GM23338 (cell line): ENCODE measurements at regions not wholly inside any gene's neighbourhood (a gene's known extent, or its start where the extent isn't known, plus 50 kb on each side); places are given as distances from the start of the nearest gene placed in this dataset.

Source experiments
- ATAC-seq: fragments of 200-7000 bp; cut with Tn5 transposase; 3 replicates; pipeline ENCODE4 v1.9.1; 2020
- DNase-seq: peaks from one replicate; pipeline ENCODE4 v3.0.0-alpha.2; 2015; ENCODE audit warnings: low spot score
- H2AFZ ChIP-seq: fragments of 200-600 bp; sonication (generic); 2 replicates; pipeline ENCODE4 v1.8.0; 2016; ENCODE audit warnings: antibody characterized with exemption, mild to moderate bottlenecking, moderate library complexity
- H3F3A ChIP-seq: fragments of 200-600 bp; sonication (generic); replicated peaks from 2 replicates; pipeline ENCODE4 v1.8.0; 2017; ENCODE audit warnings: antibody characterized with exemption, mixed run types, low read depth
- H3K27ac ChIP-seq: fragments of 200-600 bp; sonication (generic); 2 replicates; pipeline ENCODE4 v1.6.1; 2016; ENCODE audit warnings: low read depth
- H3K27me3 ChIP-seq: fragments of 200-600 bp; sonication (generic); 2 replicates; pipeline ENCODE4 v1.8.0; 2016; ENCODE audit warnings: mild to moderate bottlenecking, mixed run types, moderate library complexity; ENCODE audit not compliant: insufficient read depth
- H3K36me3 ChIP-seq: fragments of 200-600 bp; sonication (generic); 2 replicates; pipeline ENCODE4 v1.8.0; 2016; ENCODE audit warnings: mild to moderate bottlenecking; ENCODE audit not compliant: insufficient read depth
- H3K4me1 ChIP-seq: fragments of 200-600 bp; sonication (generic); 2 replicates; pipeline ENCODE4 v1.8.0; 2016; ENCODE audit warnings: mild to moderate bottlenecking, moderate library complexity; ENCODE audit not compliant: insufficient read depth
- H3K4me2 ChIP-seq: fragments of 200-600 bp; sonication (generic); 2 replicates; pipeline ENCODE4 v1.7.1; 2017; ENCODE audit warnings: mixed run types
- H3K4me3 ChIP-seq: fragments of 200-600 bp; sonication (generic); 2 replicates; pipeline ENCODE4 v1.6.1; 2016; ENCODE audit warnings: mixed run types
- H3K79me2 ChIP-seq: fragments of 200-600 bp; sonication (generic); replicated peaks from 2 replicates; pipeline ENCODE4 v1.8.0; 2017; ENCODE audit warnings: mild to moderate bottlenecking; ENCODE audit not compliant: insufficient read depth
- H3K9me2 ChIP-seq: fragments of 200-600 bp; sonication (generic); 2 replicates; pipeline ENCODE4 v1.8.0; 2017; ENCODE audit not compliant: insufficient read depth
- H4K20me1 ChIP-seq: fragments of 200-600 bp; sonication (generic); replicated peaks from 2 replicates; pipeline ENCODE4 v1.8.0; 2017; ENCODE audit warnings: mild to moderate bottlenecking; ENCODE audit not compliant: insufficient read depth
- H3K27ac Mint-ChIP-seq: 2 replicates; pipeline ENCODE4 v1.8.0; 2020; ENCODE audit warnings: inconsistent platforms, mild to moderate bottlenecking, moderate library complexity, mixed read lengths
- H3K27me3 Mint-ChIP-seq: 3 replicates; pipeline ENCODE4 v1.8.0; 2022; ENCODE audit warnings: low read depth, mild to moderate bottlenecking, moderate library complexity, mixed read lengths, inconsistent platforms; ENCODE audit not compliant: insufficient read depth, poor library complexity
- H3K36me3 Mint-ChIP-seq: 3 replicates; pipeline ENCODE4 v1.8.0; 2021; ENCODE audit warnings: low read depth, mild to moderate bottlenecking, inconsistent platforms, moderate library complexity, mixed read lengths
- H3K4me1 Mint-ChIP-seq: 3 replicates; pipeline ENCODE4 v1.8.0; 2020; ENCODE audit warnings: mild to moderate bottlenecking, inconsistent platforms, mixed read lengths
- H3K4me3 Mint-ChIP-seq: 3 replicates; pipeline ENCODE4 v1.8.0; 2021; ENCODE audit warnings: moderate library complexity, mild to moderate bottlenecking, inconsistent platforms, mixed read lengths
- H3K9me3 Mint-ChIP-seq: 3 replicates; pipeline ENCODE4 v1.8.0; 2020; ENCODE audit warnings: moderate library complexity, mild to moderate bottlenecking, inconsistent platforms, mixed read lengths
- EZH2 ChIP-seq: fragments of 200-600 bp; sonication (generic); IDR thresholded peaks from one replicate; pipeline ENCODE4 v1.8.0; 2017; ENCODE audit warnings: antibody characterized with exemption, mild to moderate bottlenecking, low read depth; ENCODE audit not compliant: unreplicated experiment
- EZH2phosphoT487 ChIP-seq: fragments of 200-600 bp; sonication (generic); IDR thresholded peaks from one replicate; pipeline ENCODE4 v1.8.1; 2018; ENCODE audit warnings: antibody characterized with exemption; ENCODE audit not compliant: unreplicated experiment
- JUNB ChIP-seq: IDR thresholded peaks from one replicate; pipeline ENCODE4 v1.6.1; 2016; ENCODE audit warnings: antibody characterized with exemption; ENCODE audit not compliant: unreplicated experiment
- NANOG ChIP-seq: IDR thresholded peaks from 2 replicates; pipeline ENCODE4 v1.6.1; 2016; ENCODE audit warnings: antibody characterized with exemption, borderline replicate concordance
- POLR2AphosphoS5 ChIP-seq: IDR thresholded peaks from 2 replicates; pipeline ENCODE4 v1.6.1; 2016; ENCODE audit warnings: antibody characterized with exemption, low read depth
- STAT1 ChIP-seq: IDR thresholded peaks from one replicate; pipeline ENCODE4 v1.6.1; 2016; ENCODE audit warnings: antibody characterized with exemption; ENCODE audit not compliant: unreplicated experiment
- ZNF114 ChIP-seq: fragments of 250-450 bp; sonication (Bioruptor Pico); IDR thresholded peaks from 2 replicates; pipeline ENCODE4 v1.5.0; 2020; ENCODE audit warnings: mild to moderate bottlenecking, moderate library complexity
- ZNF331 ChIP-seq: fragments of 250-450 bp; sonication (Bioruptor Pico); IDR thresholded peaks from 2 replicates; pipeline ENCODE4 v1.5.0; 2020; ENCODE audit warnings: low read depth, mild to moderate bottlenecking, moderate library complexity
- TF ChIP-seq, protein P1 (sequence below): IDR thresholded peaks from one replicate; pipeline ENCODE4 v1.6.1; 2018; ENCODE audit warnings: antibody characterized with exemption; ENCODE audit not compliant: unreplicated experiment
- TF ChIP-seq, protein P2 (sequence below), 2 experiments: fragments of 200-600 bp in 1 of 2; sonication (generic) in 1 of 2; conservative IDR thresholded peaks; 2 replicates each; pipeline versions ENCODE4 v1.5.1 to v1.6.1; 2016 to 2017; ENCODE audit warnings: antibody characterized with exemption in 2 of 2, low read depth in 2 of 2, mild to moderate bottlenecking in 2 of 2, moderate library complexity in 1 of 2

DNA sequence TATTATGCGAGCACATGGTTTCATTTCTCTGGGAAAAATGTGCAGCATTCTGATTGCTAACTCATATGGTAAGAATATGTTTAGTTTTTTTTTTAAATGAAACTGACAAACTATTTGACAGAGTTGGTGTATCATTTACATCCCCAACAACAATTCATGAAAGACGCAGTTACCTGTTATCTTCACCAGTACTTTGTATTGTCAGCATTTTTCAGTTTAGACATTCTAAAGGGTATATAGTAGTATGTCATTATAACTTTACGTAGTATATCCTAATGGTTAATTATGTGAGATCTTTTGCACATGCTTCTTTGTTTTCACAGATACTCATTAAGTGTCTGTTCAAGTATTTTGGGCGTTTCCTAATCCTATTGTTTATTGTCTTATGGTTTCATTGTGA is 891.1 kb upstream of the AGA start (continued):
- TF ChIP-seq, protein P1, sequence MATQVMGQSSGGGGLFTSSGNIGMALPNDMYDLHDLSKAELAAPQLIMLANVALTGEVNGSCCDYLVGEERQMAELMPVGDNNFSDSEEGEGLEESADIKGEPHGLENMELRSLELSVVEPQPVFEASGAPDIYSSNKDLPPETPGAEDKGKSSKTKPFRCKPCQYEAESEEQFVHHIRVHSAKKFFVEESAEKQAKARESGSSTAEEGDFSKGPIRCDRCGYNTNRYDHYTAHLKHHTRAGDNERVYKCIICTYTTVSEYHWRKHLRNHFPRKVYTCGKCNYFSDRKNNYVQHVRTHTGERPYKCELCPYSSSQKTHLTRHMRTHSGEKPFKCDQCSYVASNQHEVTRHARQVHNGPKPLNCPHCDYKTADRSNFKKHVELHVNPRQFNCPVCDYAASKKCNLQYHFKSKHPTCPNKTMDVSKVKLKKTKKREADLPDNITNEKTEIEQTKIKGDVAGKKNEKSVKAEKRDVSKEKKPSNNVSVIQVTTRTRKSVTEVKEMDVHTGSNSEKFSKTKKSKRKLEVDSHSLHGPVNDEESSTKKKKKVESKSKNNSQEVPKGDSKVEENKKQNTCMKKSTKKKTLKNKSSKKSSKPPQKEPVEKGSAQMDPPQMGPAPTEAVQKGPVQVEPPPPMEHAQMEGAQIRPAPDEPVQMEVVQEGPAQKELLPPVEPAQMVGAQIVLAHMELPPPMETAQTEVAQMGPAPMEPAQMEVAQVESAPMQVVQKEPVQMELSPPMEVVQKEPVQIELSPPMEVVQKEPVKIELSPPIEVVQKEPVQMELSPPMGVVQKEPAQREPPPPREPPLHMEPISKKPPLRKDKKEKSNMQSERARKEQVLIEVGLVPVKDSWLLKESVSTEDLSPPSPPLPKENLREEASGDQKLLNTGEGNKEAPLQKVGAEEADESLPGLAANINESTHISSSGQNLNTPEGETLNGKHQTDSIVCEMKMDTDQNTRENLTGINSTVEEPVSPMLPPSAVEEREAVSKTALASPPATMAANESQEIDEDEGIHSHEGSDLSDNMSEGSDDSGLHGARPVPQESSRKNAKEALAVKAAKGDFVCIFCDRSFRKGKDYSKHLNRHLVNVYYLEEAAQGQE, result no peak
- TF ChIP-seq POLR2AphosphoS5 (no peak), EZH2 (no peak), STAT1 (no peak)
- TF ChIP-seq, protein P2, sequence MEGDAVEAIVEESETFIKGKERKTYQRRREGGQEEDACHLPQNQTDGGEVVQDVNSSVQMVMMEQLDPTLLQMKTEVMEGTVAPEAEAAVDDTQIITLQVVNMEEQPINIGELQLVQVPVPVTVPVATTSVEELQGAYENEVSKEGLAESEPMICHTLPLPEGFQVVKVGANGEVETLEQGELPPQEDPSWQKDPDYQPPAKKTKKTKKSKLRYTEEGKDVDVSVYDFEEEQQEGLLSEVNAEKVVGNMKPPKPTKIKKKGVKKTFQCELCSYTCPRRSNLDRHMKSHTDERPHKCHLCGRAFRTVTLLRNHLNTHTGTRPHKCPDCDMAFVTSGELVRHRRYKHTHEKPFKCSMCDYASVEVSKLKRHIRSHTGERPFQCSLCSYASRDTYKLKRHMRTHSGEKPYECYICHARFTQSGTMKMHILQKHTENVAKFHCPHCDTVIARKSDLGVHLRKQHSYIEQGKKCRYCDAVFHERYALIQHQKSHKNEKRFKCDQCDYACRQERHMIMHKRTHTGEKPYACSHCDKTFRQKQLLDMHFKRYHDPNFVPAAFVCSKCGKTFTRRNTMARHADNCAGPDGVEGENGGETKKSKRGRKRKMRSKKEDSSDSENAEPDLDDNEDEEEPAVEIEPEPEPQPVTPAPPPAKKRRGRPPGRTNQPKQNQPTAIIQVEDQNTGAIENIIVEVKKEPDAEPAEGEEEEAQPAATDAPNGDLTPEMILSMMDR (conservative IDR thresholded peaks at IDR 0.05; ENCODE audit: low read depth in 2 of 2), result no peak

DNA sequence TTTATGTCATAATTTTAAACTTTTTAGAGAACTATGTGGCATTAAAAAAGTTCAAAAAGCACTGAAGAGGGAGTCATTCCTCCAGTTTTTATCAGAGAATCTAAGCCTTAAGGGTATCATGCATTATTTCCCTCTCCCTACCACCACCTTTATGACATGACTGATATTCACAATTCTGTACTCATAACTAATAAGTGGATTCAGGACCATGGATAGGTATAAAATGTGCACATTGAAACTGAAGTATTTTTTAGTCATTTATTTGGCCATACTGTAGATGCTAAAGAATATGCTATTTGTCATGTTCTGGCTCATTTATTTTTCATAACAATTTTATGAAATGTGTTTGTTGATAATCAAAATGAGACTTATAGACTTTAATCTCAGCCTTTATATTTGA is 897.5 kb upstream of the AGA start:
- no peak overlapping the region for H3K4me3 Mint-ChIP-seq
- no peaks in the 10 kb centered on the region for H3K4me1 ChIP-seq
- H4K20me1 ChIP-seq, result no peaks in the 10 kb centered on the region
- no peaks in the 10 kb centered on the region for H3F3A ChIP-seq
- H3K4me1 Mint-ChIP-seq, result no peaks in the 10 kb centered on the region
- H3K27me3 Mint-ChIP-seq, result no peaks in the 10 kb centered on the region
- no peak overlapping the region for H3K27ac ChIP-seq
- H3K79me2 ChIP-seq, result no peaks in the 10 kb centered on the region
- no peaks in the 10 kb centered on the region for H3K36me3 ChIP-seq
- H3K36me3 Mint-ChIP-seq, result no peaks in the 10 kb centered on the region
- H3K27ac Mint-ChIP-seq, result no peak overlapping the region
- H3K9me3 Mint-ChIP-seq, result no peaks in the 10 kb centered on the region
- H3K4me2 ChIP-seq, result no peak overlapping the region
- no peaks in the 10 kb centered on the region for H3K9me2 ChIP-seq
- no peaks in the 10 kb centered on the region for H3K27me3 ChIP-seq
- DNase-seq (no peak), ATAC-seq (no peak)
- H2AFZ ChIP-seq, result no peak overlapping the region
- H3K4me3 ChIP-seq, result no peak overlapping the region
- TF ChIP-seq ZNF331 (CRISPR knock-in tag), result no peak
- TF ChIP-seq NANOG, result no peak
- no peak for TF ChIP-seq JUNB
- no peak for TF ChIP-seq STAT1

DNA sequence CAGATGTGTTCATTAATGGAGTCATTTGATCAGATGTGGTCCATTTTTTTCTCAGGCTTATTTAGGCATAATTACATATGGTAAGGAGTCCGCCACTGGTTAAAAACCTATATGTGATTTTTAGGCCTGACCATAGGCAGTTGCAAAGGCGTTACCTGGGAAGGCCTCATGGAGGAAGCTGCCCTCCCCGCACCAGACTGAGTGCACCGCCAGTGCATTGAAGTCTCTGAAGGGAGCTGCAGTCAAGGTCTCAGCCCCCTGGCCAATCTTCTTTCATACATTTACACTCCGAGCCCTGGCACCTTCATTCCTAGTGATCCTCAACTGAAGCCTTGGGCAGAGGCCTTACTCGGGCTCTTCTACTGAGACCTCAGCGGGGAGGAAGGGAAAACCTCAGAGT is 898.2 kb upstream of the AGA start:
- no peak overlapping the region for H3K4me3 ChIP-seq
- H3K36me3 Mint-ChIP-seq, result no peaks in the 10 kb centered on the region
- no peaks in the 10 kb centered on the region for H4K20me1 ChIP-seq
- H3K27me3 Mint-ChIP-seq, result no peaks in the 10 kb centered on the region
- DNase-seq (peak; percentile 12), ATAC-seq (peak; percentile 65)
- no peaks in the 10 kb centered on the region for H3K9me2 ChIP-seq
- no peak overlapping the region for H3K27ac Mint-ChIP-seq
- no peak overlapping the region for H3K27ac ChIP-seq
- no peaks in the 10 kb centered on the region for H3F3A ChIP-seq
- no peaks in the 10 kb centered on the region for H3K36me3 ChIP-seq
- H3K4me2 ChIP-seq, result no peak overlapping the region
- no peaks in the 10 kb centered on the region for H3K4me1 ChIP-seq
- no peaks in the 10 kb centered on the region for H3K9me3 Mint-ChIP-seq
- H3K4me1 Mint-ChIP-seq, result no peaks in the 10 kb centered on the region
- 0 out of 2 replicates have a peak overlapping the region, but pooled peaks have one; percentile 8 for H2AFZ ChIP-seq
- no peaks in the 10 kb centered on the region for H3K79me2 ChIP-seq
- no peaks in the 10 kb centered on the region for H3K27me3 ChIP-seq
- TF ChIP-seq EZH2phosphoT487, result no peak
- no peak for TF ChIP-seq ZNF114 (CRISPR knock-in tag)
- H3K4me3 Mint-ChIP-seq, result no peak overlapping the region
